ENCODE measurements at regions not wholly inside any gene's neighbourhood (a gene's known extent, or its start where the extent isn't known, plus 50 kb on each side); places are given as distances from the start of the nearest gene placed in this dataset.

DNA sequence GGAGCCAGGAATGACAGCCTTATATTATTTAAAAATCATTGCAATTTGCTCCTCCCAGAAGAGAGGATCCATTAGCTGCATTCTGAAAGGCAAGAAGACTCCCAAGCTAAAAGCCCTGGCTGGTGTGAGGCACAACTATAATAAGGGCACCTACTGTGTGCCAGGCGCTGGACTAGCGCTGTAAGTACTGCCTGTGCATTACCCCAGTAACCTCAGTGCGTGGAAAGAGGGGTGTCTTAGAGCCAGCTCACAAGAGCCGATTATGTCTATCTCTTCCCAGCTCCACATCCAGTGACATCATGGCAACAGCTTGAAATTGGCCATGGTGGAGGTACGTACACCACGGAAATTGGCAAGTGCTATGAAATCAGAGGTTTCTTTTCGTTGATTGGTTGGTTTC is 141.7 kb upstream of the IRF2BP2 start:
- TF ChIP-seq, protein P1, sequence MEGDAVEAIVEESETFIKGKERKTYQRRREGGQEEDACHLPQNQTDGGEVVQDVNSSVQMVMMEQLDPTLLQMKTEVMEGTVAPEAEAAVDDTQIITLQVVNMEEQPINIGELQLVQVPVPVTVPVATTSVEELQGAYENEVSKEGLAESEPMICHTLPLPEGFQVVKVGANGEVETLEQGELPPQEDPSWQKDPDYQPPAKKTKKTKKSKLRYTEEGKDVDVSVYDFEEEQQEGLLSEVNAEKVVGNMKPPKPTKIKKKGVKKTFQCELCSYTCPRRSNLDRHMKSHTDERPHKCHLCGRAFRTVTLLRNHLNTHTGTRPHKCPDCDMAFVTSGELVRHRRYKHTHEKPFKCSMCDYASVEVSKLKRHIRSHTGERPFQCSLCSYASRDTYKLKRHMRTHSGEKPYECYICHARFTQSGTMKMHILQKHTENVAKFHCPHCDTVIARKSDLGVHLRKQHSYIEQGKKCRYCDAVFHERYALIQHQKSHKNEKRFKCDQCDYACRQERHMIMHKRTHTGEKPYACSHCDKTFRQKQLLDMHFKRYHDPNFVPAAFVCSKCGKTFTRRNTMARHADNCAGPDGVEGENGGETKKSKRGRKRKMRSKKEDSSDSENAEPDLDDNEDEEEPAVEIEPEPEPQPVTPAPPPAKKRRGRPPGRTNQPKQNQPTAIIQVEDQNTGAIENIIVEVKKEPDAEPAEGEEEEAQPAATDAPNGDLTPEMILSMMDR (IDR thresholded peaks at IDR 0.05; ENCODE audit: insufficient read depth, low read length, poor library complexity, severe bottlenecking), result no peak
- H3K4me3 ChIP-seq (replicated peaks; ENCODE audit: low read depth, low read length), result no peak overlapping the region
- H3K36me3 ChIP-seq (ENCODE audit: control insufficient read depth, insufficient read depth, low read length), result no peaks in the 10 kb centered on the region
- no peak for DNase-seq (ENCODE audit: extremely low read depth, insufficient read length)
- H3K27me3 ChIP-seq (replicated peaks; ENCODE audit: control insufficient read depth, insufficient read depth, low read length), result no peaks in the 10 kb centered on the region

DNA sequence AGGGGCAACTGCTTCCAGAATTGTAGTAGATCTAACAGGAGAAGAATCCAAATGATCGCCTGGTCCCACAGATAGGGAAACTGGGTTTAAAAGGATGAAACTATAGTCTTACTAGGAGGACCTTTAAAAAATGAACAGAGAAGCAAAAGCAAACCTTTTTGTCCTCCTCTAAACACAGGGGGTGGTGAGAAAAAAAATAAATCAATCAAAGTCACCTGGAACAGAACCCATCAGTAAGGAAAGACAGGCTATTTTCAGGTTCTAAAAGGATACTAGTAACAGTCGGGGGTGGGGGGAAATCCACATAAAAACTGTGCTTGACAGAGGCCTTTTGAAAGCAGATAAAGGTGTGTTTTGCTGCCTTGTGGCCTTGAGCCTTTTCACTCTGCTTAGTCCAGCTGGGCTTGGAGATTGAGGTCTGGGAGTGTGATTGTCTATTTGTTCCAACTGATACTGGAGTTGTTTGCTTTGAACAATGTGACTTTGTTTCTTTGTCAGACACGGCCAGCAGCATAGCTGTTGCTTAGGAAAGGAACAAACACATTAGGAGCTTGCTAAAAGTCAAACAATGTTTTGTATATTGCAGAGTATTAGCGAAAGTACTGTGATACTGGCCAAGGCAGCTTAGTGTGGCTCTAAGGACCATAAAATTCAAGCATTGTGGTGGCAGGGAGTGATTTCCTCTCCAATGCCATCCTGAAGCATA is 141.1 kb upstream of the IRF2BP2 start:
- Histone ChIP-seq H3K36me3 (ENCODE audit: control insufficient read depth, insufficient read depth, low read length) (no peaks in the 10 kb centered on the region), H3K27me3 (replicated peaks; ENCODE audit: control insufficient read depth, insufficient read depth, low read length) (no peaks in the 10 kb centered on the region), H3K4me3 (replicated peaks; ENCODE audit: low read depth, low read length) (no peak overlapping the region)
- DNase-seq (ENCODE audit: extremely low read depth, insufficient read length), result no peak
- TF ChIP-seq, protein P1 (IDR thresholded peaks at IDR 0.05; ENCODE audit: insufficient read depth, low read length, poor library complexity, severe bottlenecking), result no peak

DNA sequence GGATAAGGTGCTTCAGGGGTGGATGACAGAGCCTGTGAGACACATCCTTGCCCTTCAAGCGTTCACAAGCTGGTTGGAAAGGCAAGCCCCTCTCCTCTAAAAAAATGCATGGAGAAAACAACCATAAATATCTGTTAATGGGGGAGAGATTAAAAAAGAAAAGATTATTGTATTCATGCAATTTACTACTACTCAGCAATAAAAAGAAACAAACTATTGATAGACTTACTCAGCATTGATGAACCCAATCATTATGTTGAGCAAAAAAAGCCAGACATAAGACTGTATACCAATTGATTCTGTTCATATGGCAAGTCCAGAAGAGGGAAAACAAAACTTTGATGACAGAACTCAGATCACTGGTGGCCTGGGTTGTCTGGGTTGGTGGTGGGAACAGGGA is 138.7 kb upstream of the IRF2BP2 start:
- TF ChIP-seq, protein P1 (IDR thresholded peaks at IDR 0.05; ENCODE audit: insufficient read depth, low read length, poor library complexity, severe bottlenecking), result no peak
- H3K36me3 ChIP-seq (ENCODE audit: control insufficient read depth, insufficient read depth, low read length), result no peaks in the 10 kb centered on the region
- no peak overlapping the region for H3K4me3 ChIP-seq (replicated peaks; ENCODE audit: low read depth, low read length)
- H3K27me3 ChIP-seq (replicated peaks; ENCODE audit: control insufficient read depth, insufficient read depth, low read length), result no peaks in the 10 kb centered on the region
- no peak for DNase-seq (ENCODE audit: extremely low read depth, insufficient read length)

DNA sequence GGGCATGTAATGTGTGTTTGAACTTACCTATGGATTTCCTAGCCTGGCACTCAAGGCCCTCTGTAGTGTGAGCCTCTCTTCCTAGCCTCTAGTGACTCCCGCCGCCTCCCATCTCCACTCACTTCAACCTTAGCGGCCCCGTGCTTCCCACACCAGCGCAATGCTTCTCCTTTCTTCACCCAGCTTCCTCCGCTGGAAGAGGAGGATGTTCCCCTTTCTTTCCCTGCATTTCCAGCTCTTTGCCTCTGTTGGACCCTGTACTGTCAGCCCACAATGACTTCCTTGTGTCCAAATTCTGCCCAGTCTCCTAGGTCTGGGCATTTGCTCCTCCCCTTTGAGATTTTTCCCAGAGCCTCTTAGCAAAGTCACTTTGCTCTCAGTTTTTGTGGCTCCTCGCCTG is 138.1 kb upstream of the IRF2BP2 start:
- TF ChIP-seq, protein P1 (IDR thresholded peaks at IDR 0.05; ENCODE audit: insufficient read depth, low read length, poor library complexity, severe bottlenecking), result no peak
- Histone ChIP-seq H3K36me3 (ENCODE audit: control insufficient read depth, insufficient read depth, low read length) (no peaks in the 10 kb centered on the region), H3K4me3 (replicated peaks; ENCODE audit: low read depth, low read length) (no peak overlapping the region), H3K27me3 (replicated peaks; ENCODE audit: control insufficient read depth, insufficient read depth, low read length) (no peaks in the 10 kb centered on the region)
- no peak for DNase-seq (ENCODE audit: extremely low read depth, insufficient read length)

DNA sequence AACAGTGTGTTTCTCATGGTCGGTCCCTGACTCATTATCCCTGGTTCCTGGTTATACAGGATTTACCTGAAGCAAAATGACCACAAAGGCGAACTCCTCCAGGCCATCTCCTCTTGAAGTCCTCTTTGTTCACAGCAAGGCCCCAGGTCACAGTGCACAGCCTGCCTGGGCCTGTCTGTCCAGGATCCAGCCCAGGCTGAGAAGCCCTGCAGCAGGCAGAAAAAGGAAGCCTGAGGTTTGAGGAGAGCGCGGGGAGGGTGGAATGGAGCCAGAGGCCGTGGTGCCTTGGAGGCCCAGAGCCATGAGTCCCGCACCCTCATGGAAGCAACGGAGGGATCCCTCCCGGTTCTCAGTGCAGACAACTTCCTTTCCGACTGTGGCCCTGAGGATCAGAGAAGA is 136.8 kb upstream of the IRF2BP2 start:
- Histone ChIP-seq H3K36me3 (ENCODE audit: control insufficient read depth, insufficient read depth, low read length) (no peaks in the 10 kb centered on the region), H3K4me3 (replicated peaks; ENCODE audit: low read depth, low read length) (no peak overlapping the region)
- DNase-seq (ENCODE audit: extremely low read depth, insufficient read length), result no peak

More for the DNA sequence above, 136.8 kb upstream of the IRF2BP2 start:
- H3K27me3 ChIP-seq (replicated peaks; ENCODE audit: control insufficient read depth, insufficient read depth, low read length), result no peaks in the 10 kb centered on the region
- TF ChIP-seq, protein P1 (IDR thresholded peaks at IDR 0.05; ENCODE audit: insufficient read depth, low read length, poor library complexity, severe bottlenecking), result no peak

Data from GM06990 (cell line).